ENCODE measurements at regions not wholly inside any gene's neighbourhood (a gene's known extent, or its start where the extent isn't known, plus 50 kb on each side); places are given as distances from the start of the nearest gene placed in this dataset.

GRCh38 chr6:147078602-147079001 is 125.6 kb upstream of the STXBP5 start:
- no peak for DNase-seq

DNA sequence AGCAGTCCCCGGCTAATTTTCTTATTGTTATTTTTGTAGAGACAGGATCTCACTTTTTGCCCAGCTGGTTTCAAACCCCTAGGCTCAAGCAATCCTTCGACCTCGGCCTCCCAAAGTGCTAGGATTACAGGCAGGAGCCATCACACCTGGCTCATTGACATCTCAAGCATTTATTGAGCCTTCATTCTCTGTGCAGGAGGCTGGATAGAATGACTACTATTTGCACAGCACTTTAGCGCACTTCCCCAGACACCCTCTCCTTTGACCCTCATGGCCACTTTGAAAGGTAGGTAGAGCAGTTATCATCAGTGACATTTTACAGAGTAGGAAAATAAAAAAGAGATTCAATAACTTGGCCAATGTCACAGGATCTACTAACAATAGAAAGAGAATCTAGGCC is 124.0 kb upstream of the STXBP5 start:
- no peak for DNase-seq

- DNase-seq, result peak; percentile 20
Measured at GRCh38 chr6:147081076-147081609, 123.1 kb upstream of the STXBP5 start.

DNA sequence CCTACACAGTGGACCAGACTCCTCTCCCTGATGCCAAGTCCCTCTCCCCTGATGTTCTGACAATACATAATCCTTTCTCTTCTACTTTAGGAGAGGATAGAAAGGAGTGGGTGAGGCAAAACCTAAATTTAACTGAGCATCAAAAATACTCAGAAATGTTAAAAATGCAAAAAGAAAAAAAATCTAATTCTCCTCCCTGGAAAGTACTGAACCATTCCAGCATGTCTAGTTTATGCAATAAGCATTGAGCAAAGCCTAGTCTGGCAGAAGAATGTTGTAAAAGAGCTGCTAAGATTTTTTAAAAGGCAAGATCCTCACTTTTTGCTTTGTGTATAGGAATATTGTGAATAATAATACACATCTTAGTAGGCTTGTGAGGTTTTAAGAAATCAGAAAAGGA is 116.6 kb upstream of the STXBP5 start:
- DNase-seq, result no peak

DNA sequence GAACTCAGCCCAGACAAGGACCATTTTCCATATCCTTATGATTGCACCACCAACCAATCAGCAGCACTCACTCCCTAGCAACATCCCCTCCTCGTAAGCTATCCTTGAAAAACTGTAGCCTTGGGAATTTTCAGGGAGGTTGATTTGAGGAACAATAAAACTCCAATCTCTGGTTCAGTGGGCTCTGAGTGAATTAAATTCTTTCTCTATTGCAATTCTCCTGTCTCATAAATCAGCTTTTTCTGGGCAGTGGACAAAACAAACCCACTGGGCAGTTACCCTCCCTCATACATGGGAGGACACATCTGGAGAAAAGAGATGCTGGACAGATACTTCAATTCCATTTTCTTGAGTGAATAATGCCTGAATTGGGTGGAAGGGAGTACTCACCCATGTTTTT is 115.4 kb upstream of the STXBP5 start:
- no peak for DNase-seq

DNA sequence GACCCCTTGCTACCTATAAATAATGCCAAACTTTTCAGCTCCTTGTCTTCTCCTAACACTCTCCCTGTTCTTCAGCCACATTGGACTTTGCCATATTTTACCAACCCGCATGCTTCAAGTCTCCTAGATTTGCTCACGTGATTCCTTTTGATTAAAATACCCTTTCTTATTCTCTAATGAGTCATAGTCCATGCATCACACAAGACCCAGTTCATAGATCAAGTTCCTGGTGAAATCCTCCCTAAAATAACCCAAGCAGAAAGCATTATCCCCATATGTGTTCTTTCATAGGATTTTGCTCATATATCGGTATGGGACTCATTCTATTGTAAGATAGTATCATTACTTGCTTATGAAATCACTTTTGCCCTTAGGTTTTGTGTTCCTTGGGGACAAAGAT is 108.9 kb upstream of the STXBP5 start:
- DNase-seq, result no peak

DNA sequence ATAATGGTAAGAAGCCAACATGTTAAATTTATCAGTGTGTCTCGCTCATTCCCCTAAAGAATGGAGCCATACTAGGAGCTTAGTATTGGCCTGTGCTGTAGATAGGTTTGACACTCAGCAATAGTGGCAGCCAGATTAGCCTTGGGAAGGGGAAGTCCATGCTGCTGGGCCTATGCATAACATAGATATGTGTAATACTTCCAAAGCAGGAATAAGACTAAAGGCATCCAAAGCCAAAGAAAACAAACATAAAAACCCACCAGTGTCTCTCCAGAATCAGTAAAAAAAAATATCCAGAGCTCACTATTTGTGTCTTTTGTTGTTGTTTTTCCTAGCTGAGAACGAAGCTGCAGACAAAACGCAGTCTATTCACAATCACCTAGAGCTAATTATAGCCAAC is 104.2 kb upstream of the STXBP5 start:
- DNase-seq, result peak; percentile 15

- DNase-seq, result no peak
Measured at GRCh38 chr6:147103007-147103406, 101.2 kb upstream of the STXBP5 start.

GRCh38 chr6:147103694-147104093 is 100.5 kb upstream of the STXBP5 start:
- DNase-seq, result no peak

- no peak for DNase-seq
Measured at GRCh38 chr6:147105786-147106185, 98.4 kb upstream of the STXBP5 start.

DNA sequence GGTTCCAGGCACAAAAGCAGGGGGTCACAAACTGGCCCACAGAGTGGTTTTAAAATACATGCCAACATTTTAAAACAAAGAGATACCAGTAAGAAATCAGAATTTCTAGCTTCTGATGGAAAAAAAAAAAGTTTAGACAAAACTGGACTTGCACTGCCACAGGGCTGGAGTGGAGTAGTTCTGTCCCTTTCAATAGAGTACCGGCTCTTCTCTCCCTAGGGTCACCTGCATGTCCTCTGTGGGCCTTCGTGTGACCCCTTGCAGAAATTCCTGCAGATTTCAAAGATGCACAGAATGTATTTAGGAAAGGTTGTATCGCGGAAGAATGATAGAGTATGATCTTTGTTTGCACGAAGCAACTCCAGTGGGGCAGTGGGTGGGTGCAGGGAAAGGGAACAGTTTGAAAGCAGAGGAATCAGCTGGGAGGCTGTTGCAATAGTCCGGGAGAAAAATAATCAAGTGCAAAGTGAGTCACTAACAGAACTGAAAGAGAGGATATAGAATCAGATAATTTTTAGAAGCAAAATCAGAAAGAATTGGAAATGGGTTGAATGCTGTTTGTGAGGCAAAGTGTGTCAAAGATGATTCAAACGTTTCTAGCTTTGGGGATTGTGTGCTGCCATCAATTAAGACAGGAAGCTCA is 97.3 kb upstream of the STXBP5 start:
- DNase-seq, result no peak

- no peak for DNase-seq
Measured at GRCh38 chr6:147108259-147108910, 95.8 kb upstream of the STXBP5 start.

DNA sequence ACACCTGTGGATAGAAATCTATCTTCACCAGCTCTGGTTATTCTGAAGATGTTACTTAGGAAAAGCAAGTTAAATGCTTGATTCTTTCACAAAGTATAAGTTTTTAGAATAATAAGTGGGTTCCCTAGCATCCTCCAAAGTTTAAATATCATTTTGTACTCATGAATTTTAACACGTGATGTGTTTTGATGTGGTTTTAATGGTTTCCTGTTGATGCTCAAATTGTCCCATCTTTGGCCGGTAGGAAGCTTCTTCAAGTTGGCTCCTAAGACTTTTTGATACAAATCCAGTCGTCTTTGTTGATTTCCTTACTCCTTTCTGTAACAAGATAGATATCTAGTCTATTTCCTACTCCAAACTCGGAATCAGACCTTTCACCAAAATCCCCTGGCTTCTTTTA is 94.5 kb upstream of the STXBP5 start:
- DNase-seq, result no peak

DNA sequence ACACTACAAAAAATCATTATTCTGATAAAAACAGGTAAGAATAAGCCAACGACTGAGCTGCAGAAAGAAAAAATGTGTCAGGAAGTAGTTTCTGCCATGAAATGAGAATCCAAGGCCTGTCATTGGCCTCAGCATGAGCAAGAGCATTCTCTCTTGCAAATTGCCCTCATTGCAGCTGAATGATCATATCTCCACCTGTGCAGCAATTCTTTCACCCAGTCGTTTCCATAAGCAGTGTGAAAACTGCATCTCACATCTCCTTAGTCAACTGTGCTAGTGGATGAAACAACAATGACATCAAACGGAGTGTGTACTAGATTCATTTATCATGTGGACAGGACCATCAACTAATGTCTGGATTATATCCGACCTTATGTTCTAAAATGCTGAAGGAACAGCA is 88.2 kb upstream of the STXBP5 start:
- DNase-seq, result no peak

- no peak for DNase-seq
Measured at GRCh38 chr6:147117011-147117410, 87.2 kb upstream of the STXBP5 start.

GRCh38 chr6:147117580-147117979 is 86.6 kb upstream of the STXBP5 start:
- no peak for DNase-seq

DNA sequence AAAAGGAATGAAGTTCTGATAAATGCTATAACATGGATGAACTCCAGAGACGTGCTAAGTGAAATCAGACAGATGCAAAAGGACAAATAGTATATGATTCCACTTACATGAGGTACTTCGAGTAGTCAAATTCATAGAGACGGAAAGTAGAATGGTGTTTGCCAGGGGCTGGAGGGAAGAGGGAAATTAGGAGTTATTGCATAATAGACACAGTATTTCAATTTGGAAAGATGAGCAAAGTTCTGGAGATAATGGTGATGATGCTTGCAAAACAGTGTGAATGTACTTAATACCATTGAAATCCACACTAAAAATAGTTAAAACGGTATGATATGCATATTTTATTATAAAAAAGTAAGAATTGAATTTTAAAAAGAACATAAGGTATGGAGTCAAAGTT is 84.9 kb upstream of the STXBP5 start:
- no peak for DNase-seq

GRCh38 chr6:147122823-147123222 is 81.4 kb upstream of the STXBP5 start:
- DNase-seq, result no peak

DNA sequence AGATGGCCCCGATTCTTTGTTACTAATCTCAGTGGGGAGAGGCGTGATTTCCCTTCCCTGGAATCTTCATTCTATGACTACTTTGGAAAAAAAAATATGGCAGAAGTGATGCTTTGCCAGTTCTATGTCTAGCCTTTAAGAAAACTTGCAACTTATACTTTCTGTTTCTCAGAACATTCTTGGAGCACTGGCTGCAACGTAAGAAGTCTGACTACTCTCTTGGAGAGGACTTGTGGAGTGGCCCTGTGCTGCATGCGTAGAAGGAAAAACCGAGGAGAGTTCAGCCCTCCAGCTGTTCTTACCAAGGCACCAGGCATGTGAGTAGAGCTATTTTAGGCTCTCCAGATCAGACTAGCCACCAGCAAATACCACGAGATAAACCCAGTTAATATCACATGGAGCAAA is 77.6 kb upstream of the STXBP5 start:
- peak; percentile 61 for DNase-seq

GRCh38 chr6:147127587-147127986 is 76.6 kb upstream of the STXBP5 start:
- DNase-seq, result no peak

- DNase-seq, result no peak
Measured at GRCh38 chr6:147128056-147128455, 76.2 kb upstream of the STXBP5 start.

DNA sequence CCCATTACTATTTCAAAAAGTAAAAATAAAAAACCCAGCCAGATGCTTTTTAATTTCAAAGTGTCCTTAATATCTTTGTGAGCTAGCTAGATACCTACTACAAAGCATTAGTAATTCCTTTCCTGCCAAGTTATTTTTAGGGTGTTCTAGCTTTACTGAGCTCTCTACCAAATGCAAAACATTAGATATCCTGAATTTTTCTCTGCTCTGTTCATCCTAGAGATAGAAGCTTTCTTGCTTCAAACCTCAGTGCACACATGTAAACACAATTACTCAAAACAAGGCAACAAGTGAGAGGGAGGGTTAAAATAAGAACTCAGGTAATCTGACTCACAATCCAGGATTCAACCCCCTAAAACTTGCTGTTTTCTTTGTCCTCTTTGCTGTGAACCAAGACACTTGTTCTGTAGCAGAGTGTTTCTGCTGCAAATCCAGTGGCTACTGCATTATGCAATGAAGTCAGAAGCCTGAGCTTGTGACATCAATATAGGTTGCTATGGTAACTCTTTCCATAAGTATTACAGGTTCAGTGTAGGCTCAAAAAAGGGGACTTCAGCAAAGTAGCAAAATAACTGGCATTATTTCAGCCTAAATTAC is 72.6 kb upstream of the STXBP5 start:
- DNase-seq, result no peak

DNA sequence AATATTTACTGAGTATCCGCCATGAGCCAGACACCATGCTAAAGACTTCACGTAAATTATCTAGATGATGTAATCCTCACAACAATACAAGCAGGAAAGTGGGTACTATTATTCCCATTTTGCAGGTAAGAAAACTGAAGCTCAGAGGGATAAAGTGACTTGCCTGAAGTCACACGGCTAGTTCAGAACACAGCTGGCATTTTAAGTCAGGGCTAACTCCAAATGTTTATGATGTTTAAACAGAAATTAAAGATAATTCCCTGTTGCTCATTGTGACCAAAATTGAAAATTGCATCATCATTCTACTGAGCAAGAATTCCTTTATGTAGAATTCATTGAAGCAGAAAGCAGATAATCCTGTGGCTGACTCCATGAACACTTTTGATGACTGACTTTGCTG is 71.3 kb upstream of the STXBP5 start:
- peak; percentile 14 for DNase-seq

- DNase-seq, result no peak
Measured at GRCh38 chr6:147133669-147134068, 70.5 kb upstream of the STXBP5 start.
